ENCODE measurements at regions not wholly inside any gene's neighbourhood (a gene's known extent, or its start where the extent isn't known, plus 50 kb on each side); places are given as distances from the start of the nearest gene placed in this dataset.

DNA sequence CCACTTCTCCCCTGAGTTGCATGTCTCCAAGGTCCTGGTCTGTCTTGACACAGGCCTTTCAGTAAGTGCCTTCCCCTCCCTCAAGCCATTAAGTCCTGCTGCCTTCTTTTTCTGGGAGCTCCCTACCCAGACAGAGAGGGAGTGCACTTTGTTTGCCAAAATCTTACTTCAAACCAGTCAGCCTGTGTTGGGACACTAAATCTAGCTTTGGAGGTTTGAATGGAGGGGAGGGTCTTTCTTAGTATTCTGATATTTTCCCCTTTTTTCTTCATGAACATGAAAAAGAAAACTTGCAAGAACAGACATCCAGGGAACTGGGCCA, 170.7 kb upstream of the PMEPA1 start:
- Histone ChIP-seq H3K9me1 (replicated peaks; ENCODE audit: control insufficient read depth, extremely low read depth, insufficient read depth, low read length) (no peaks in the 10 kb centered on the region), H3K4me2 (ENCODE audit: insufficient read depth, low read length) (no peak overlapping the region), H3K4me1 (ENCODE audit: control insufficient read depth, extremely low read depth, insufficient read depth, low read length) (no peaks in the 10 kb centered on the region), H4K20me1 (replicated peaks; ENCODE audit: control insufficient read depth, extremely low read depth, insufficient read depth, low read length) (no peaks in the 10 kb centered on the region), H3K36me3 (ENCODE audit: control insufficient read depth in 2 of 2, extremely low read depth in 1 of 2, insufficient read depth in 2 of 2, low read length in 2 of 2) (no peaks in the 10 kb centered on the region), H3K9me3 (replicated peaks; ENCODE audit: control insufficient read depth, insufficient read depth, low read length) (no peaks in the 10 kb centered on the region), H3K79me2 (ENCODE audit: control insufficient read depth, insufficient read depth, low read length) (no peaks in the 10 kb centered on the region), H3K27me3 (ENCODE audit: control insufficient read depth in 2 of 2, insufficient read depth in 2 of 2, low read length in 2 of 2) (no peaks in the 10 kb centered on the region), H3K4me3 (replicated peaks in 1 of 3; ENCODE audit: insufficient read depth in 1 of 3, low read depth in 1 of 3, low read length in 3 of 3) (no peak overlapping the region), H3K9ac (replicated peaks; ENCODE audit: extremely low read depth, insufficient read depth, low read length) (no peak overlapping the region), H3K27ac (ENCODE audit: insufficient read depth, low read depth, low read length) (no peak overlapping the region), H2AFZ (ENCODE audit: low read depth, low read length) (no peak overlapping the region)
- BruUV-seq (replicated peaks), result no TSS peak
- no peak for TF ChIP-seq JUN (IDR thresholded peaks at IDR 0.05; ENCODE audit: borderline replicate concordance, insufficient read depth, insufficient read length, low read depth)
- no peak for TF ChIP-seq MYC (IDR thresholded peaks at IDR 0.05; ENCODE audit: low read depth, low read length)
- no peak for TF ChIP-seq POLR2AphosphoS5 (IDR thresholded peaks at IDR 0.05; ENCODE audit: insufficient read depth, low read depth, low read length)
- TF ChIP-seq POLR2A (IDR thresholded peaks at IDR 0.05; ENCODE audit: low read depth, low read length), result no peak
- TF ChIP-seq GATA2 (IDR thresholded peaks at IDR 0.05; ENCODE audit: insufficient read depth, insufficient read length, low read depth, low read length), result no peak
- TF ChIP-seq, protein P1, sequence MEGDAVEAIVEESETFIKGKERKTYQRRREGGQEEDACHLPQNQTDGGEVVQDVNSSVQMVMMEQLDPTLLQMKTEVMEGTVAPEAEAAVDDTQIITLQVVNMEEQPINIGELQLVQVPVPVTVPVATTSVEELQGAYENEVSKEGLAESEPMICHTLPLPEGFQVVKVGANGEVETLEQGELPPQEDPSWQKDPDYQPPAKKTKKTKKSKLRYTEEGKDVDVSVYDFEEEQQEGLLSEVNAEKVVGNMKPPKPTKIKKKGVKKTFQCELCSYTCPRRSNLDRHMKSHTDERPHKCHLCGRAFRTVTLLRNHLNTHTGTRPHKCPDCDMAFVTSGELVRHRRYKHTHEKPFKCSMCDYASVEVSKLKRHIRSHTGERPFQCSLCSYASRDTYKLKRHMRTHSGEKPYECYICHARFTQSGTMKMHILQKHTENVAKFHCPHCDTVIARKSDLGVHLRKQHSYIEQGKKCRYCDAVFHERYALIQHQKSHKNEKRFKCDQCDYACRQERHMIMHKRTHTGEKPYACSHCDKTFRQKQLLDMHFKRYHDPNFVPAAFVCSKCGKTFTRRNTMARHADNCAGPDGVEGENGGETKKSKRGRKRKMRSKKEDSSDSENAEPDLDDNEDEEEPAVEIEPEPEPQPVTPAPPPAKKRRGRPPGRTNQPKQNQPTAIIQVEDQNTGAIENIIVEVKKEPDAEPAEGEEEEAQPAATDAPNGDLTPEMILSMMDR (IDR thresholded peaks at IDR 0.05; ENCODE audit: extremely low read depth in 1 of 2, insufficient read depth in 1 of 2, low read depth in 1 of 2, low read length in 2 of 2), result no peak
- TF ChIP-seq, protein P2, sequence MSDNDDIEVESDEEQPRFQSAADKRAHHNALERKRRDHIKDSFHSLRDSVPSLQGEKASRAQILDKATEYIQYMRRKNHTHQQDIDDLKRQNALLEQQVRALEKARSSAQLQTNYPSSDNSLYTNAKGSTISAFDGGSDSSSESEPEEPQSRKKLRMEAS (IDR thresholded peaks at IDR 0.05; ENCODE audit: insufficient read depth, insufficient read length), result no peak
- TF ChIP-seq FOS (IDR thresholded peaks at IDR 0.05; ENCODE audit: borderline replicate concordance, insufficient read depth, low read length), result no peak
- no peak for TF ChIP-seq EZH2 (IDR thresholded peaks at IDR 0.05; ENCODE audit: borderline replicate concordance, low read depth, low read length, severe bottlenecking)
- CTCF ChIA-PET, result interaction anchor here (0.6 kb wide), 1 partner anchor 86 kb away, joined by 3 read pairs; no protein-coding TSS in a partner anchor
- POLR2A ChIA-PET, result no interaction called here
- intact Hi-C loops (cut with micrococcal nuclease) (no loop called here), dilution Hi-C loops (cut with MboI; ENCODE audit: extremely low pct_ligation_motif_present, low sequenced_read_pairs) (no loop called here)
- no peak for DNase-seq (ENCODE audit: low read depth, low spot score)
- no peak for FAIRE-seq
